Bronchial epithelial cell (primary cell): ENCODE measurements at regions not wholly inside any gene's neighbourhood (a gene's known extent, or its start where the extent isn't known, plus 50 kb on each side); places are given as distances from the start of the nearest gene placed in this dataset.

Experiments used
- DNase-seq: peaks from one replicate; pipeline ENCODE4 v3.0.0-alpha.2; 2010; ENCODE audit warnings: low read depth
- FAIRE-seq: peaks from 2 replicates; lab custom pipeline; 2011; peaks lifted over from hg19 to GRCh38; lab: Jason Lieb, UNC
- H3K27me3 ChIP-seq: 2 replicates; pipeline ENCODE4 v1.5.1; 2011; ENCODE audit warnings: low read length; ENCODE audit not compliant: control insufficient read depth, insufficient read depth
- H3K36me3 ChIP-seq: 2 replicates; pipeline ENCODE4 v1.5.1; 2011; ENCODE audit warnings: low read length; ENCODE audit not compliant: control insufficient read depth, insufficient read depth
- H3K4me3 ChIP-seq: 2 replicates; pipeline ENCODE4 v1.5.1; 2011; ENCODE audit warnings: mild to moderate bottlenecking, low read depth, low read length, control low read depth
- TF ChIP-seq, protein P1 (sequence below): IDR thresholded peaks from 2 replicates; pipeline ENCODE4 v1.5.1; 2011; ENCODE audit warnings: mild to moderate bottlenecking, moderate library complexity, low read length, control low read depth, inconsistent platforms; ENCODE audit not compliant: insufficient read depth, severe bottlenecking

DNA sequence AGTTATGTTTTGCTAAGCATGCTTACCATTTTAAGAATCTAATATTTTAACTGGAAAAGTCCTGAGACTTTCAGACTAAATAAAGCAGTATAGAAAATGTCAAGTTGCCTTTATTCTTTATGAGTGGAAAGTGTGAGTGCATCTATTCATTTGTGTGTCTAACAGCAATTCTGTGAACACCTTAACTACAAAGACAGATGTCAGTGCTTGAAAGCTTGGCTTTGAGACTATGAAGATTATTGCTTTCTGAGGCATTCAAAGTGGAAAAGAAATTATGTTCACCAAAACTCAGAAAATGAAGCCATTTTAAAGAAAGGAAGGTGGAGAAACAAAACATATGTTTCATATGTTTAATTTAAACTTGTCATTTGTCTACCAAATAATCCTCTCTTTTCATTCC is 294.5 kb upstream of the SEMA3C start:
- Histone ChIP-seq H3K36me3 (no peaks in the 10 kb centered on the region), H3K27me3 (no peaks in the 10 kb centered on the region), H3K4me3 (no peak overlapping the region)
- FAIRE-seq (no peak), DNase-seq (no peak)
- TF ChIP-seq, protein P1, sequence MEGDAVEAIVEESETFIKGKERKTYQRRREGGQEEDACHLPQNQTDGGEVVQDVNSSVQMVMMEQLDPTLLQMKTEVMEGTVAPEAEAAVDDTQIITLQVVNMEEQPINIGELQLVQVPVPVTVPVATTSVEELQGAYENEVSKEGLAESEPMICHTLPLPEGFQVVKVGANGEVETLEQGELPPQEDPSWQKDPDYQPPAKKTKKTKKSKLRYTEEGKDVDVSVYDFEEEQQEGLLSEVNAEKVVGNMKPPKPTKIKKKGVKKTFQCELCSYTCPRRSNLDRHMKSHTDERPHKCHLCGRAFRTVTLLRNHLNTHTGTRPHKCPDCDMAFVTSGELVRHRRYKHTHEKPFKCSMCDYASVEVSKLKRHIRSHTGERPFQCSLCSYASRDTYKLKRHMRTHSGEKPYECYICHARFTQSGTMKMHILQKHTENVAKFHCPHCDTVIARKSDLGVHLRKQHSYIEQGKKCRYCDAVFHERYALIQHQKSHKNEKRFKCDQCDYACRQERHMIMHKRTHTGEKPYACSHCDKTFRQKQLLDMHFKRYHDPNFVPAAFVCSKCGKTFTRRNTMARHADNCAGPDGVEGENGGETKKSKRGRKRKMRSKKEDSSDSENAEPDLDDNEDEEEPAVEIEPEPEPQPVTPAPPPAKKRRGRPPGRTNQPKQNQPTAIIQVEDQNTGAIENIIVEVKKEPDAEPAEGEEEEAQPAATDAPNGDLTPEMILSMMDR: no peak

DNA sequence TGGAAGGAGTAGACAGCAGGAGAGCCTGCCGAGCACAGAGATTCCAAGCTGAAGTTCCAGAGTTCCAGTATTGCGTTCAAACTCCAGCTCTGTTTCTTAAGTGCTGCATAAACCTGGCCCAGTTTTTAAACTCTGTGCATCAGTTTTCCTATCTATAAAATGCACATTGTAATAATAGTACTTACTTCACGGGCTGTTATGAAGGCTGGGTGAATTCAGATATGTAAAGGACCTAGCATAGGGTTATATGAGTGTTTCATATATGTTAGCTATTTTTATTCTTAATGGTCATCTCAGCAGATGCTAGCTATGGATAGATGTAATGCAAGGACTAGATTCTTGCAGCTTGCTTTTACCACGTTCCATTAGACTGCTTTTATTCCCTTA is 293.1 kb upstream of the SEMA3C start:
- no peak overlapping the region for H3K4me3 ChIP-seq
- no peaks in the 10 kb centered on the region for H3K36me3 ChIP-seq
- no peak for DNase-seq
- H3K27me3 ChIP-seq: no peaks in the 10 kb centered on the region
- FAIRE-seq: no peak
- TF ChIP-seq, protein P1: no peak

DNA sequence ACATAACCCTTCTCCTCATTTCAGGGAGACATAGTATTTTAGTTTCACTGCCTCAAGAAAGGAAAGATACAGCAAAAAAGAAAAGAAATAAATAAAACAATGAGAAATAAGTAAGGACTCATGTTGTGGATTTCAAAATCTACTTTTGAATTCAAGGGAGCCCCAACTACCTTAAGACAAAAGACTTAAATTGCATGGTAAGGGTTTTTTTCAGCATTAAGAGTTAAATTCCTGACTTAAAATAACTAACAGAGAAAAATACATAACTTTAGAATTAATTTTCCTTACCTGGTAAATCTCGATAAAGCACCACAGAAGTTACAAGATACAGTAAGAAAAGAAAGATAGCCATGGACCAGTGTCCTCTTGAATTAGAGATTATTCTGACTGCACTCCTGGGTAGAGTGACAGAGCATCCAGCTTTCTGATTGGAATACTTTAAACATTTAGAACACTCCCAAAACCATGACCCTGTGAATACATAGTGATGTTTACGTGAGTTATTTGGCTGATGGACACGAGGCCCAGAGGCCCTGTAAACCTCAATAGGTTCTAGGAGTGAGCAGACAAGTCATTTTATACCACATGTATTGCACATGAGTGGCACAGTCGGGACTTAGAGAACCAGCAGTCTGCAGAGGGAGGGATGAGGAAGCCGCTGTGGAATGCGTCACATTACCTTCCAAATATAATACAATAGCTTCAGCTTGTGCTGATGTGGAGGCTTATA is 292.5 kb upstream of the SEMA3C start:
- DNase-seq (no peak), FAIRE-seq (peak; percentile 95)
- TF ChIP-seq, protein P1: no peak
- Histone ChIP-seq H3K4me3 (no peak overlapping the region), H3K27me3 (no peaks in the 10 kb centered on the region), H3K36me3 (no peaks in the 10 kb centered on the region)

DNA sequence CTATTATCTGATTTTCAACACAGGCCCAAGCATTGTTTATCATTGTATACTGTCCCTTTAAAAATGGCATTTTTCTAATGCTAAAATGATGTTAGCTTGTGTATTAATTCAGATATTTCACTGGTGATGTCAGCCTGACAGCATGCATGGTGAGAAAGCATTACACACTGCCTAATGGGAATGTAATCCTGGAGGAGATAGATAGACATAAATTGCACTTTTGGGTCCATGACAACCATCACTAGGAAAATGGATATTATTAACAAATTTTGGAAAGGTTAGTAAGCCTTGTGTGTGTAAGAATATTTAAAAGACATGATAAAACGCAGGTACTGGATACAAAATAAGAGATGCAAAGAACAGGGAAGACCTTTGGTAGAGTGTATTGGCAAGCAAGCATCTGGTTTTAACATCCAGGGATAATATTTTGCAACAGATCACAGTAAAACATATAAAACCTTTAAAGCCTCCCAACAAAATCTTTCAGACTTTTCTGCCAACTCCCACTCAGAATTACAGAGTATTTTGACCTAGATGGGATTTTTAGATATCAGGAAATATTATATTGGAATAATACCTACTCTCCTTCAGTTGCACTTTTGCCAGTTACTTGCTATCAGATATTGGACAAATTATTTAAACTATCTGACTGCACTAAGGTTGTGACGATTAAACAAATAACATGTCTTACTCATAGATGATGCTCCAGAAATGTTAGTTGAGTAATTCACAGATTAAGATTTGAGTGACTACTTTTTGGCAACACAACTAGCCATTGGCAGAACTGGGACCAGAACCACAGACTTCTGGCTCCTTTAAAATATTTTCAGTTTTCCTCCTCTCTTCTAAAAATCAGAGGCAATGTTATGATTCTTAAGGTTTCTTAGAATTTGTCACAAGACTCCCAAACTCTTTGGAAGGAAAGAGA is 291.6 kb upstream of the SEMA3C start:
- DNase-seq (peak; percentile 57), FAIRE-seq (no peak)
- no peak overlapping the region for H3K4me3 ChIP-seq
- TF ChIP-seq, protein P1: no peak
- H3K27me3 ChIP-seq: no peaks in the 10 kb centered on the region
- no peaks in the 10 kb centered on the region for H3K36me3 ChIP-seq

DNA sequence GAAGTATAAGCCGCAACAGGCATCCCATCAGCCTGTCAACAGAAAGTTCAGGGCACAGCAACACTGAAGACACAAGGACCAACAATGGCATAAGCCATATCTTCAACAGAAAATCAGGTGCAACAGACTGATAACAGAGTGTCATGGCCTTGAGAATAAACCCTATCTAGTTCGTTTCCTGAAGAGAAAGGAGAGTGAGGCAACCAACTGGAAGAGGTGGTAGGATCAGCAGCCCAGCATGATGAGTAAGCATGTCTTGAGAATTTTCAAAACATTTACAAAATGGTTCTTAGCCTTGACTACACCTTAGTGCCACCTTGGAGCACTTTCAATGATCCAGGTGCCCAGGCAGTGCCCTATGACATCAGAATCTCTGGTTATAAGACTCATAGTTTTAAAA is 290.2 kb upstream of the SEMA3C start:
- H3K36me3 ChIP-seq: no peaks in the 10 kb centered on the region
- no peak for DNase-seq
- FAIRE-seq: no peak
- TF ChIP-seq, protein P1: no peak
- H3K27me3 ChIP-seq: no peaks in the 10 kb centered on the region
- no peak overlapping the region for H3K4me3 ChIP-seq
